SK-MEL-5 (cell line): ENCODE measurements at regions not wholly inside any gene's neighbourhood (a gene's known extent, or its start where the extent isn't known, plus 50 kb on each side); places are given as distances from the start of the nearest gene placed in this dataset.
"Not testable (repeated sequence)": the region's sequence is repeated elsewhere in the genome, so short reads cannot be mapped to it uniquely, and the experiment has no call there.

Experiments
- DNase-seq: peaks from one replicate; pipeline ENCODE4 v3.0.0-alpha.2; 2016; ENCODE audit warnings: low read depth, low spot score
- in situ Hi-C: cut with HindIII; loops from 2 replicates; pipeline ENCODE4 v1.10.0; 2016; ENCODE audit warnings: low sequenced_read_pairs, high pct_unique_total_duplicates, low pct_unique_long_range_greater_than_20kb

- in situ Hi-C loops: no loop called here
- DNase-seq: no peak
These were observed 52.9 kb upstream of the IMP4 start for GRCh38 chr2:130289780-130290179.

- in situ Hi-C loops: no loop called here
- DNase-seq: peak; percentile 33
These were observed 54.0 kb upstream of the IMP4 start for GRCh38 chr2:130288467-130289403.

- DNase-seq: no peak
- in situ Hi-C loops: no loop called here
These were observed 55.1 kb upstream of the IMP4 start for GRCh38 chr2:130287656-130288026.

GRCh38 chr2:130286983-130287655 is 55.6 kb upstream of the IMP4 start:
- in situ Hi-C loops: no loop called here
- no peak for DNase-seq

GRCh38 chr2:130283341-130283869 is 59.3 kb upstream of the IMP4 start:
- in situ Hi-C loops, DNase-seq: not testable (repeated sequence)

- in situ Hi-C loops, DNase-seq: not testable (repeated sequence)
These were observed 63.1 kb upstream of the IMP4 start for GRCh38 chr2:130279551-130279950.

- in situ Hi-C loops, DNase-seq: not testable (repeated sequence)
These were observed 70.1 kb upstream of the TUBA3E start for GRCh38 chr2:130268333-130268732.

- in situ Hi-C loops, DNase-seq: not testable (repeated sequence)
These were observed 69.3 kb upstream of the TUBA3E start for GRCh38 chr2:130267572-130267971.

GRCh38 chr2:130266836-130267235 is 68.6 kb upstream of the TUBA3E start:
- in situ Hi-C loops: not testable (repeated sequence)

GRCh38 chr2:130265570-130266247 is 67.5 kb upstream of the TUBA3E start:
- in situ Hi-C loops, DNase-seq: not testable (repeated sequence)

More at GRCh38 chr2:130266836-130267235, 68.6 kb upstream of the TUBA3E start:
- DNase-seq: not testable (repeated sequence)

GRCh38 chr2:130264901-130265320 is 66.7 kb upstream of the TUBA3E start:
- in situ Hi-C loops, DNase-seq: not testable (repeated sequence)

- DNase-seq: no peak
- in situ Hi-C loops: no loop called here
These were observed 66.3 kb upstream of the TUBA3E start for GRCh38 chr2:130264501-130264900.

- no peak for DNase-seq
- in situ Hi-C loops: no loop called here
These were observed 65.8 kb upstream of the TUBA3E start for GRCh38 chr2:130264046-130264445.

GRCh38 chr2:130263606-130264005 is 65.4 kb upstream of the TUBA3E start:
- no peak for DNase-seq
- in situ Hi-C loops: no loop called here

GRCh38 chr2:130261970-130262760 is 63.9 kb upstream of the TUBA3E start:
- no peak for DNase-seq

GRCh38 chr2:130261099-130261498 is 62.9 kb upstream of the TUBA3E start:
- in situ Hi-C loops: no loop called here
- no peak for DNase-seq

More at GRCh38 chr2:130261970-130262760, 63.9 kb upstream of the TUBA3E start:
- in situ Hi-C loops: no loop called here

- in situ Hi-C loops: no loop called here
- no peak for DNase-seq
These were observed 61.4 kb upstream of the TUBA3E start for GRCh38 chr2:130259594-130259993.
